Hepatic stellate cell (primary cell): ENCODE measurements at regions not wholly inside any gene's neighbourhood (a gene's known extent, or its start where the extent isn't known, plus 50 kb on each side); places are given as distances from the start of the nearest gene placed in this dataset.

Experiments
- DNase-seq: peaks from one replicate; pipeline ENCODE4 v3.0.0; 2011; ENCODE audit warnings: low spot score

DNA sequence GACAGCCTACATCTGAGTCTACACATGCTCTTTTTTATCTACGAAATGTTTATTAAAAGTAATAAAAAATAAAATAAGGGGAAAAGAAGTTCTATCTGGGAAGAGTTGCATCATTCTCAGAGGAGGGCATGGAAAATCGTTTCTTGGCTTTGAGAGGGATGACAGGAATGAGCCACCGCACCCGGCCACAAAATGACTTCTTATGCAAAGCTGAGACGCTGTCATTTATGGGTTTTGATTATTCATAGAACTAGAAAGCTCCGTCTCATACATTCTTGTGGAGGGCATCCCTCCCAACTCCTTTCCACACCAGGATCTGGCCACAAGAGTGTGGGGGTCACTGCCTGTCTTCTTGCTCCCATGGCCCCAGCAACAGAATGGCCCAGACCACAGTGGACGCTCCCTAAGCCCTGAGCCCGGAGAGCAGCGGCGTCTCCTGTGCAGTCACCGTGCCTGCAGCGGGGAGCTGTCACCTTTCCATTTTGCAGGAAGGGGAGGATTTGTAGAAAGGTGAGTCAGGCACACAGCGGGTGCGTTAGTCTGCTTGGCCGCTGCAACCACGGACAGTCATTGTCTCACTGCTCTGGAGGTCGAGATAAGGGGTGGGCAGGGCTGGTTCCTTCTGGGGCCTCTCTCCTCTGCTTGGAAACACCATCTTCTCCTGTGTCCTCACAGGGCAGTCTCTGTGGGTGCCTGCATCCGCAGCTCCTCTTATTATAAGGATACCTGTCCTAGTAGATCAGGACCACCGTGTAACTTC, 1388.7 kb downstream of the BRD1 start:
- no peak for DNase-seq

DNA sequence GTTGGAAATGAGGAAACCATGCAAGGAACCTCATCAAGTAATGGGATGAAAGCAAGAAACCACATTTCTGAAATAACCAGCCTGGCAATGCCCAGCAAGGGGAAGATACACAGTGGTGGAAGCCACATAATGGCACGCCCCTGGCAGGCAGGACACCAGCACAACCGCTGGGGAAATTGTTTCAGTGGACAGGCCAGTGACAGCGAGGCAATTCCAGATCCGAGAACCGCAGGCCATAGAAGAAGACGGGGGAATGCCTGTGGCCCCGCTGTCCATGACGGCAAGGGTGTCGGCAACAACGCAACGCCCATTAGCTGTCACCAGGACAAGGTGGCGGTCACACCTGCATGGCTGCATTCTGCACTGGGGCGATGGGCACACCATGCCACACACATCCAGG, 1389.6 kb downstream of the BRD1 start:
- DNase-seq, result no peak

GRCh38 chr22:48436201-48436931, 1391.3 kb downstream of the BRD1 start:
- no peak for DNase-seq

DNA sequence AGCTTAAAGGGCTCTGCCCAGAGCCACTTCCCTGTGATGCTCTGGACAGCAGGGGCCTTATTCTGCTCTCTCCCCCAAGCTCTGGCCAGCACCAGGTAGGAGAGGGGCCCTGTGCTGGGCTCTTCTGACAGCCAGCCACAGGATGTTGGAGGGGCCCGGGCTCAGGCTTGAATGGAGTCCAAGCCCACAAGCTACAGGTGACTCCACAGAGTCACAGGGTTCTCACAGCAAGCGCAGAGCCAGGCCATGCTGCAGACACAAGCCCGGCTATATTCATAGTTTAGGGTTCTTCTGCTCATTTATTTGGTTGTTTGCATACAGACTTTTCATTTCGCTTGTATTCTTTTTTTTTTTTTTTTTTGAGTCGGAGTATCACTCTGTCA, 1392.8 kb downstream of the BRD1 start:
- DNase-seq, result no peak

- DNase-seq, result no peak
Observed at GRCh38 chr22:48434156-48434867, 1393.4 kb downstream of the BRD1 start.

DNA sequence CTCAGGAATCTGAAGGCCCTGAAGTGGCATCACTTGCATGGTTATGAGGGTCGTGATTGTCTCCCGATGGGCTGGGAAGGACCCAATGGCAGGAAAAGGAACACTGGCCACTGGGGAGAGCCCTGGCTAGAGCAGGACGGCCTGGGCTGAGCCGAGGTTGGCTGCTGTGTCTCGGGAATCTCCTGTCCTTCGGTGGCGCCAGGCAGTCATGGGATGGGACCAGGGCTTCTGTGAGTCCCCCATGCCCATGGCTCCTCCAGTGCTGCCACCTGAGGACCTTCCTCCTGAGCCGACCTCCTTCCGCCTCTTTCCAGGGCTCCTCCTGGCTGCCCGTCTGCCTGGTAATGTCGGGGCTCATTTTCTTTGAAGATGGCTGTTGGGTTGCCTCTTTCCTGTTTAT, 1394.0 kb downstream of the BRD1 start:
- DNase-seq, result no peak

DNA sequence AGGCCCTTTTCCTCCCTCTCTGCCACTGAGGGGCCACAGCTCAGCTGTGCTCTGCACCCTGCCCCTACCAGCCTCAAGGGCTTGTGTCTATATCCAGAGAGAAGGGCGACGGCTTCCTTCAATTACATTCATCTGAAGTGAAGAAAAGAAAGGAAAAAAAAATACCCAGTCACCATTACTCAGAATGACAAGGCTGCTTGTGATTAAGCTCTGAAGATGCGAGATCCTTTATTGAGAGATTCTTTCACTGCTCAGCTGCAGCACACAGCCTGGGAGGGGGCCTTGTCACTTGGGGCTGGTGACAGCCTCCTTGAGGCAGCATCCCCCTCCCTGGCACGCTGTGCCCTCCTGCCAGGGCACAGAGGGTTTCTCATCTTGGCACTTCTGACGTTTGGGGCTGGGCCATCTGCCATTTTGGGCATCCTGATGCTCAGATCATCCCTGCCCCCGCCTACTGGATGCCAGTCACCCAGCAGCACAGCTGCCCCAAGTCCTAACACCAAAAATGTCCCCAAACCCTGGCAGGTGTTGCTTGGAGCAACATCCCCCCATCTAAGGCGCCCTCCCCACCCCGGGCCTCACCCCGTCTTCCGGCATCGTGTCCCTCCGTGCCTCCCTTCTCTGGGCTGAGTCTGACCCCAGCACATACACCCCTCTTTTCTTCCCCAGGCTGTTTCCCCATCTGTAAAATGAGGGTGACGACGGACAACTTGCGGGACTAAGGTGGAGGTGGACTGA, 1394.7 kb downstream of the BRD1 start:
- DNase-seq, result no peak

- no peak for DNase-seq
Observed at GRCh38 chr22:48431536-48432315, 1395.9 kb downstream of the BRD1 start.

DNA sequence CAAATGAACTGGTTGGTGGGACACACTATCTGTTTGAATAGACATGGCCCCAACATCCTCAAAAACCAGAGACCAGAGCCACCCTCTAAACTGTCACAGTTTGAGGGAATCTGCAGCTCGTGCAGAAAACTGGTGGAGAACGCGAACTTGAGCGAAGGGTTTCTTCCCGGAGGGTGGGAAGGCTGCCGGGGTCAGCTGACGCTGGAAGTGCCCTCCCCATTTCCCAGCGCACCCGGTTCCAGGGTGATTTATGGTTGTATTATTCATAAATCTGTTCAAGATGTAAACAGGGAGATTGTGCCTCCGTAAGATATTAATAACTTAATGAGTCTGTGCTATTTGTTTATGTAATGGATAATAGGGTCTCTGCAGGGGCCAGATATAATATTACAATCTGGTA, 1396.7 kb downstream of the BRD1 start:
- DNase-seq, result no peak

DNA sequence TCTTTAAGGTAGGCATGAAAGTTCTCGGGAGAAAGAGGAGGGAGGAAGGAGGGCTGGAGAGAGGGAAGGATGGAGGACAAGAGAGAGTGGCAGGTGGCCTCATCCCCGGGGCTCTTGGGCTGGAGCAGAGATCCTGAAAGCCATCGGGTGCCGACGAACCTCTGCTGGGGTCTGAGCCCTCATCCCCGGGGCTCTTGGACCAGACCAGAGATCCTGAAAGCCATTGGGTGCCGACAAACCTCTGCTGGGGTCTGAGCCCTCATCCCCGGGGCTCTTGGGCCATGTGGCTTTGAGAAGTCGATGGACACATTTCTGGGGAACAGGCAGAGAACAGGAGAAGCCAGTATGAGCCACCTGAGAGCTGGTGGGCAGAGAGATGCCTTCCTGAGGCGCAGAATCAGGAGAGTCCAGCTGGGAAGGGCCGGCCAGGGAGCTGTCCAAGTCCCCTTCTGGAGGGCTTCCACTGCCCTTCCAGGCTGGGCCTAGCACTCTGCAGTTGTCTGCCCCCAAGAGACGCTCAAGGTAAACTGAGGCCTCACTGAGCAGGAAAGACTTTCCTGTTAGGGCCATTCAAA, 1398.1 kb downstream of the BRD1 start:
- DNase-seq, result no peak

DNA sequence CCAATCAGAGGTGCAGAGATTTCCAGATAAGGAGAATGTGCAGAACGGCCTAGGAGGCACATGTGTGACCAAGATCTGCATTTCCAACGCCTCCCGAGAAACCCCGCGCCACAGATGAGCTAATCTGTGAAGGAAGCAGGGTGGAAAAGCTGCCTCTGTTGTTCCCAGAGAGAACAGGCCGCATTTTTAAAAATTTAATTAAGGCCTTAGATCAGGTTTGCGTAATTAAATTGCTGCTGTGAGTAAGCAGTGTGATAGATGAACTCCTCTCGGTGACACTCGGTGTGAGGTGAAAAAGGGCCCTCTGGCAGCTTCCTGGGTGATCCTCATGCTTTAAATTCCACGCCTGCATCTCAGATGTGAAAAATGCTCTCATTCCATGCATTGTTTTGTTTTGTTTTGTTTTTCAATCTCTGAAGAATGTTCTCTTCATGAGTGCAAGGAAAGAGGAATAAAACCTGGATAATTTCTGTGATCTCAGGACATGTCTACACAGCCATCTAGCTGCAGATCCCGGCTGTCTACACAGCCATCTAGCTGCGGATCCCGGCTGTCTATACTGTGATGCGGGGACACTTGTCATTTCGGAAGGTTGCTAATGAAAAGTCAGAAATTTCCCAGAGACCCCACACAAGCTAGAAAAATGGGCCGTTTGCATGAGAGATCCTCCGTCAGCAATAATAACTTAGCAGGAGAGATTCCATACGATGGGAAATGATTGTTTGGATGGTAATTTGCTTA, 1398.9 kb downstream of the BRD1 start:
- no peak for DNase-seq

DNA sequence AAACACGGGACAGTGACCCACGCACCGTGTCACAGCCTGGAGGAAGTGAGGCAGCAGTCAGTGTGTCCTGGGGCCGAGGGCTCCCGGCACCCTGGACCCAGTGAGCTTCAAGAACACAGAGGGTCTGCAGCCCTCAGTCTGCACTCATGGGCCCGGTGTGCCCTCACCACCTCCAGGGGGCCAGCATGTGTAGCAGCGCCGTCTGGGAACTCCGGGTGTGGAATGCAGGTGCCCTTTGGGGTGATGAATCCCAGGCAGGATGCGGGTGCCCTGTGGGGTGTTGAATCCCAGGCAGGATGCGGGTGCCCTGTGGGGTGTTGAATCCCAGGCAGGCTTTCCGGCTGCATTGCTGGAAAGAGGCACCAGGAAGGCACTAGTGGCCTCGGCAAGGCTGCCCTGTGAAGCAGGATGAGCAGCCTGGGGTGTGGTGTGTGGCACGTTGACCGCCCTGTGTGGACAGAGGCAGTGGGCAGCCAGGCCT, 1399.9 kb downstream of the BRD1 start:
- no peak for DNase-seq

GRCh38 chr22:48426466-48427380, 1401.0 kb downstream of the BRD1 start:
- DNase-seq, result no peak

GRCh38 chr22:48425641-48426040, 1402.0 kb downstream of the BRD1 start:
- no peak for DNase-seq

DNA sequence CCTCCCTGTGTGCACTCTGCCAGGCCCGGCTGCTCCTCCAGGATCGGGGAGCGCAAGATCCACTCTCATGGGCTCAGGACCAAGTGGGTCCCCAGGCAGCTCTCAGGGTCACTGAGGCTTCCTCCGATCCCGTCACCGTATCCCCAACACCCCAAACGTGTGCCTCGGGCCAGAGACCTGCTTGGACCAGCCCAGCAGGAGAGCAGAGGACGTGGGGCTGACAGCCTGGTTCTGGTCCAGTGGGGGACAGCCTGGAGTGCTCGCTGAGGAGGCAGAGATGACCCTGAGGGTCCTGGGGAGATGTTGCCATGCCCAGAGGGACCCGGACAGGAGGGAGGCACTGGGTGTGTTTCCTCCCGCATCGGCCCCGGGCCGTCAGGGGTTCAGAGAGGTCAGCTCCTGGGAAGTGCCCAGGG, 1402.6 kb downstream of the BRD1 start:
- no peak for DNase-seq

- DNase-seq, result no peak
Observed at GRCh38 chr22:48424661-48425060, 1403.0 kb downstream of the BRD1 start.

DNA sequence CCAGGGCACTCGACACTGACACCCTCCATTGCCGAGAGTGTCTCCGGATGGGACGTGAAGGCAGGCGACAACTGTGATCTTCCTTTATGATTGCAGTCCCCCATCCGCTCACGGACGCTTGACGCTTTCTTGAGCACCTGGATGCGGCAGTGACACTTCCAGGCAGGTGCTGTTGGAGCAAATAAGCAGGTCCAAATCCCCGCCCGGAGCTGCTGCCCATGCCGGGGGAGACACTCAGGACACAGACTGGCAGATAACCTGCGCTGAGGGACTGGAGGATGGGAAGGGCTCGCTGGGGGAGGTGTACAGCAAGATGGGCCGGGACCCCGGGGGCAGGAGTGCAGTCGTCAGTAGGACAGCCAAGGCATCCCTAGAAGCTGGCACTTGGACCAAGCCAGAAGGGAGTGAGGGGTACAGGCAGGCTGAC, 1403.5 kb downstream of the BRD1 start:
- no peak for DNase-seq

GRCh38 chr22:48423481-48423911, 1404.2 kb downstream of the BRD1 start:
- no peak for DNase-seq

DNA sequence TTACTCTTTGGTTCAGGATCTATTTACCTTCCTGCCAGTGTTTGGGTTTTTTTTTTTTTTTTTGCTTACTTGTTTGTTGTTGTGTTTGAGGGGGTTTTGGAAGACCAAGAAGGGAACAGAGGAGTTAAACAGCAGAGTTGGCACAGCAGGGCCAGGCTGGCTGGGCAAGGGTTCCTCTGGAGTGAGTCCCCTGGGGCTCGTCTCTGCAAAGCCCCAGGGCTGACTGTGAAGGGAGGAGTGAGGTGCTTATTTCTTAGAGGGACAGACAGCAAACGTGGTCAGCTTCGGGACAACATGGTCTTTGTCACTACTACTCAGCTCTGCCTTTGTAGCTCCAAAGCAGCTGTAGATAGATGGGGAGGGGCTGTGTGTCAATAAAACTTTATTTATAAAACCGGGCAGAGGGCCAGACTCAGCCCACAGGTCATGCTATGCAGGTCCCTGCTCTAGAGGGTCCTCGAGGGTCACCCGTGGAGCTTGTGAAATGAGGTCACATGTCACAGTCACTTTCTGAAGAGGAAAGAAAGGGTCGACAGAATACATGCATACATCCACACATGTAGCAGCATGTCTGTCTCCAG, 1404.7 kb downstream of the BRD1 start:
- DNase-seq, result no peak
